ENCODE measurements at regions not wholly inside any gene's neighbourhood (a gene's known extent, or its start where the extent isn't known, plus 50 kb on each side); places are given as distances from the start of the nearest gene placed in this dataset.

DNA sequence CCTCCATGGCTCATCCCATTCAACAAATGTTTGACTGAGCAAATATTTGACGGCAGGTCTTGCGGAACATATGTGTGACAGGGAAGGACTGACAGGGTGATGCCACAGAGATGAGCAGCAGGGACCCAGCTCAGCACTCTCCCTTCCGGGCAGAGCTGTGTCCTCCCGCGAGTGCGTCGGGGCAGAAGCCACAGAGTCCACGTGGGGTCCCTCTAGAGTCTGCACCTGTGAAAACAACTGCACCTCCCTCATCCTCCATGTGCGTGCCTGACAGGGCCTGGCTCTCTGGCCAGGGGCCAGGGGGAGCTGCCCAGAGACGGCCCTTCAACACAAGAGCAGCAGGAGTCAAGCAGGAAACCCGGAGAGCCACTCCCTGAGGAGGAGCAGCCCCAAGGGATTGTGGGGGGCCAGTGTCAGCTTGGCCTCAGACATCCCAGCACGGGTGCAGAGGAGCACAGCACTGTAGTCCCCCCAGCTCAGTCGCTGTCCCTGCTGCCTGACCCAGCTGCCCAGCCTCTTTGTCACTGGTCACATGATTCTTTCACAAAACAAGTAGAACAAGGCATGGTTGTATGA is 83.6 kb upstream of the TMEM72 start:
- TF ChIP-seq, protein P1, sequence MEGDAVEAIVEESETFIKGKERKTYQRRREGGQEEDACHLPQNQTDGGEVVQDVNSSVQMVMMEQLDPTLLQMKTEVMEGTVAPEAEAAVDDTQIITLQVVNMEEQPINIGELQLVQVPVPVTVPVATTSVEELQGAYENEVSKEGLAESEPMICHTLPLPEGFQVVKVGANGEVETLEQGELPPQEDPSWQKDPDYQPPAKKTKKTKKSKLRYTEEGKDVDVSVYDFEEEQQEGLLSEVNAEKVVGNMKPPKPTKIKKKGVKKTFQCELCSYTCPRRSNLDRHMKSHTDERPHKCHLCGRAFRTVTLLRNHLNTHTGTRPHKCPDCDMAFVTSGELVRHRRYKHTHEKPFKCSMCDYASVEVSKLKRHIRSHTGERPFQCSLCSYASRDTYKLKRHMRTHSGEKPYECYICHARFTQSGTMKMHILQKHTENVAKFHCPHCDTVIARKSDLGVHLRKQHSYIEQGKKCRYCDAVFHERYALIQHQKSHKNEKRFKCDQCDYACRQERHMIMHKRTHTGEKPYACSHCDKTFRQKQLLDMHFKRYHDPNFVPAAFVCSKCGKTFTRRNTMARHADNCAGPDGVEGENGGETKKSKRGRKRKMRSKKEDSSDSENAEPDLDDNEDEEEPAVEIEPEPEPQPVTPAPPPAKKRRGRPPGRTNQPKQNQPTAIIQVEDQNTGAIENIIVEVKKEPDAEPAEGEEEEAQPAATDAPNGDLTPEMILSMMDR (IDR thresholded peaks at IDR 0.05; ENCODE audit: low read depth, low read length, poor library complexity, severe bottlenecking) = no peak
- no peak for TF ChIP-seq EZH2phosphoT487 (IDR thresholded peaks at IDR 0.05; ENCODE audit: borderline replicate concordance, low read length)
- Histone ChIP-seq H3K79me2 (ENCODE audit: control insufficient read depth, low read length) (no peaks in the 10 kb centered on the region), H4K20me1 (ENCODE audit: control insufficient read depth, insufficient read depth, low read depth, low read length) (no peaks in the 10 kb centered on the region), H3K4me1 (ENCODE audit: control insufficient read depth, low read length) (no peaks in the 10 kb centered on the region), H3K27me3 (ENCODE audit: control insufficient read depth, low read length) (peaks cover 2% of the 10 kb centered on the region; the same call in 1 of the 2 replicates), H3K27ac (ENCODE audit: low read depth, low read length) (no peak overlapping the region), H3K36me3 (ENCODE audit: control insufficient read depth, low read length) (no peaks in the 10 kb centered on the region), H3K9me2 (replicated peaks; ENCODE audit: control insufficient read depth, low read length) (no peaks in the 10 kb centered on the region), H3K4me2 (ENCODE audit: low read length) (no peak overlapping the region), H3K4me3 (ENCODE audit: low read length) (no peak overlapping the region), H3F3A (ENCODE audit: control insufficient read depth, insufficient read depth) (no peaks in the 10 kb centered on the region), H3K9me3 (ENCODE audit: control insufficient read depth, insufficient read depth, low read length) (no peaks in the 10 kb centered on the region)

DNA sequence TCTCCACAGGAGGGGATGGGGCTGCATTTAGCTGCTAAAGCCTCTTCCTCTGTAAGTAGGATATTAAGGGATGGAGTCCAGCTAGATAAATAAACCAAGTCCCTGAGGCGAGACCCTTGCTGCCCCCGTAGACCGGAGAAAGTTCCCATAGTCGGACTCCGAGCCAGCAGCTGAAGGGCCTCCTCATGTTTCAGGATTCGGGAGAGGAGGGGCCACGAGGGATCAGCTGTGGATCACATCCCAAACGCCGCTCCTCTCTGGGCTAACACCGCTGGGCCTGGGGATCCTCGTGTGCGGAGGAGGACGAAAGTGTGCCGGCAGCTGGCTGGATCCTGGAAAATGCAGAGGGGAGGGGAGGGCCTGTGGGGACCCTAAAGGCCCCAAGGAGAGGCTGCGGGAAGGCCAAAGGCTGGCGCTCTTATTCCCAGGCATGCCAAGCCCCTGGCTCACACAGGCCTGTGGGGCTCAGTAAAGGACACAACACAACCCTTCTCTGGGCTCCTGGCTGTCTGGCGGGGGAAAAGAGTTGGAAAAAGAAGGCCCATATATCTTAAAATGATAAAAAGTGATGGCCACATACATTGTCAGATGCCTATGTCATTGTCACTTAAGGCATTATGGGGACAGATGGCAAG is 82.5 kb upstream of the TMEM72 start:
- Histone ChIP-seq H3K4me2 (ENCODE audit: low read length) (no peak overlapping the region), H3K4me3 (ENCODE audit: low read length) (no peak overlapping the region), H3K9me3 (ENCODE audit: control insufficient read depth, insufficient read depth, low read length) (no peaks in the 10 kb centered on the region), H3K4me1 (ENCODE audit: control insufficient read depth, low read length) (no peaks in the 10 kb centered on the region), H3F3A (ENCODE audit: control insufficient read depth, insufficient read depth) (no peaks in the 10 kb centered on the region), H3K27me3 (ENCODE audit: control insufficient read depth, low read length) (peaks cover 2% of the 10 kb centered on the region; the same call in 1 of the 2 replicates), H4K20me1 (ENCODE audit: control insufficient read depth, insufficient read depth, low read depth, low read length) (no peaks in the 10 kb centered on the region), H3K9me2 (replicated peaks; ENCODE audit: control insufficient read depth, low read length) (no peaks in the 10 kb centered on the region), H3K36me3 (ENCODE audit: control insufficient read depth, low read length) (no peaks in the 10 kb centered on the region), H3K27ac (ENCODE audit: low read depth, low read length) (no peak overlapping the region), H3K79me2 (ENCODE audit: control insufficient read depth, low read length) (no peaks in the 10 kb centered on the region)
- TF ChIP-seq EZH2phosphoT487 (IDR thresholded peaks at IDR 0.05; ENCODE audit: borderline replicate concordance, low read length) = no peak
- TF ChIP-seq, protein P1 (IDR thresholded peaks at IDR 0.05; ENCODE audit: low read depth, low read length, poor library complexity, severe bottlenecking) = no peak

DNA sequence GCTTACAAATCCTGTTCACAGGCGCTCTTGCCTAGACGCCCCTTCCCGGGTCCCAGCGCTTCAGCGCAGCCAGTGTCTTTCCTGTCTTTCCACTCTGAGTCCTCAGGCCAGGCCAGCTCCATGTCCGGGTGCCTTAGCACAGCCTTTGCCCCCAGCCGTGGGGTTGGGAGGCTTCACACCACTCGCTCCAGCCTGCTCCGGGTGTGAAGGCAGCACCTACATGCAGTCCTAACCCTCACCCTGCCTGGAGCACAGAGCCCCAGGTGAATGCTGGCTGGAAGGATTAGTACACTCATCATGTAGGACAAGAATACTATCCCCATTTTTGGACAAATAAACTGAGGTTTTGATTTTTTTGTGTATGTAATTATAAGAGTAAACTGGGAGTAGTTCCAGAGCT is 81.7 kb upstream of the TMEM72 start:
- Histone ChIP-seq H3K79me2 (ENCODE audit: control insufficient read depth, low read length) (no peaks in the 10 kb centered on the region), H3K4me2 (ENCODE audit: low read length) (no peak overlapping the region), H4K20me1 (ENCODE audit: control insufficient read depth, insufficient read depth, low read depth, low read length) (no peaks in the 10 kb centered on the region), H3K27ac (ENCODE audit: low read depth, low read length) (no peak overlapping the region), H3K9me2 (replicated peaks; ENCODE audit: control insufficient read depth, low read length) (no peaks in the 10 kb centered on the region), H3K4me3 (ENCODE audit: low read length) (no peak overlapping the region), H3F3A (ENCODE audit: control insufficient read depth, insufficient read depth) (no peaks in the 10 kb centered on the region), H3K36me3 (ENCODE audit: control insufficient read depth, low read length) (no peaks in the 10 kb centered on the region), H3K9me3 (ENCODE audit: control insufficient read depth, insufficient read depth, low read length) (no peaks in the 10 kb centered on the region), H3K4me1 (ENCODE audit: control insufficient read depth, low read length) (no peaks in the 10 kb centered on the region), H3K27me3 (ENCODE audit: control insufficient read depth, low read length) (peaks cover under 1% of the 10 kb centered on the region; the same call in 1 of the 2 replicates)
- TF ChIP-seq, protein P1 (IDR thresholded peaks at IDR 0.05; ENCODE audit: low read depth, low read length, poor library complexity, severe bottlenecking) = no peak
- no peak for TF ChIP-seq EZH2phosphoT487 (IDR thresholded peaks at IDR 0.05; ENCODE audit: borderline replicate concordance, low read length)

Data from DOHH2 (cell line).